HG03103 (cell line): ENCODE measurements at regions not wholly inside any gene's neighbourhood (a gene's known extent, or its start where the extent isn't known, plus 50 kb on each side); places are given as distances from the start of the nearest gene placed in this dataset.
"Not testable (repeated sequence)": the region's sequence is repeated elsewhere in the genome, so short reads cannot be mapped to it uniquely, and the experiment has no call there.

Experiments used
- ATAC-seq: cut with Tn5 transposase; IDR thresholded peaks from one replicate; pipeline ENCODE4 v1.9.1; 2021; ENCODE audit warnings: low read depth; ENCODE audit not compliant: unreplicated experiment

DNA sequence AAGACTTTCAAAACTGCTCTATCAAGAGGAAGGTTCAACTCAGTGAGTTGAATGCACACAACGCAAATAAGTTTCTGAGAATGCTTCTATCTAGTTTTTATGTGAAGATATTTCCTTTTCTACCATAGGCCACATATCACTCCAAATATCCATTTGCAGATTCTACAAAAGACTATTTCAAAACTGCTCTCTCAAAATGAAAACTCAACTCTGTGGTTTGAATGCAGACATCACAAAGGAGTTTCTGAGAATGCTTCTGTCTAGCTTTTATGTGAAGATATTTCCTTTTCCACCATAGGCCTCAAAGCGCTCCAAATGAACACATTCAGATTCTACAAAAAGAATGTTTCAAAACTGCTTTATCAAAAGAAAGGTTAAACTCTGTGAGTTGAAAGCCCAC, 1093.1 kb upstream of the DEFB115 start:
- not testable (repeated sequence) for ATAC-seq

DNA sequence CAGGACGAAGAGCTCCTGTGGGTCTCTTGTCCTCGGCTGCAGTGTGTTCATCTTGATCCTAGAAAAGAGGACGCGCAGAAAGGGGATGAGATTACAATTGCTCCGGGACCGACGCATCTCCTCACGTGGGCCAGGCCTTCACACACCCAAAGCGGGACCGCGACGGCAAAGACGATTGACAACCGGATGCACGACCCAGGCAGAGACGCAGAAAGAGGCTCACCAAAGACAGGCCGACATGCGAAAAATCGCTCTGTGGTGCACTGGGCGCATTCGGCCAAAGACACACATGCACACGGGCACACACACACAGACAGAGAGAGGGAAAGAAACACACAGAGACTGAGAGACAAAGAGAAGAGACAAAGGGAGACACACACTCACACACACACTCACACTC, 1089.9 kb upstream of the DEFB115 start:
- ATAC-seq, result no peak

DNA sequence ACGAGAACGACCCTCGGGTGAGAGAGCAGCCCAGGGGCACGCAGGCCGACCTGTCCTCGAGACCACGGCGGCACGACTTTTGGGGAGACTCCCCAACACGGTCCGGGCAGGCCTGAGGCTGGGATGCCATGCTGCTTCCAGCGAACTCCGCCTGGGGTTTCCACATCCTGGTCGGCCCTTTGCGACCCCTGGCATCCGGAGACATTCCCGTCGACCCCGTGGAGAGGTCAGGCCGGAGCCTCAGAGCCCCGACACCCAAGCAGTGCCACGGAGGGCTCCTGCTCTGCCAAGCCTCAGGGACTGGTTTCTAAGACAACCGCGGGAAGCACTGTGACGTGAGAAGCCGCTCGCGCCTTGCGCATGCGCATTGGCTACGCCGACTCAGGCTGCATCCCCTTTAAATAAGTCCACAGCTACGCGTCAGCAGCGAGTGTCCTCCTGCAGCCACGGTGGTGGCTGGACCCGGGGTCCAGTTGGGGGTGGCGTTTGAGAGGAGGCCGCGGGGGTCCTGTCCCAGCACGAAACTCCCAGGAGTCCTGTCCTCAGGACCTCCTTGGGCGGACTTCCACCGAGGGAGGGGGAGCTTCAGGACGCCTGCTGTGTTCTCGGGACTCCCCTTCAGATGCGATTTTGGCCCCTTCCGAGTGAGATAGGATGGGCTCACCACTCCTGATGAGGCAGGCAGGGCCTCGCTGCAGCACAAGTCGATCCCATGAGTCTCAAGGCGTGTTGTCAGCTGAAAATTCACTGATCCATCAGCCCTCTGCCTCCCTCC, 1089.3 kb upstream of the DEFB115 start:
- ATAC-seq, result no peak

DNA sequence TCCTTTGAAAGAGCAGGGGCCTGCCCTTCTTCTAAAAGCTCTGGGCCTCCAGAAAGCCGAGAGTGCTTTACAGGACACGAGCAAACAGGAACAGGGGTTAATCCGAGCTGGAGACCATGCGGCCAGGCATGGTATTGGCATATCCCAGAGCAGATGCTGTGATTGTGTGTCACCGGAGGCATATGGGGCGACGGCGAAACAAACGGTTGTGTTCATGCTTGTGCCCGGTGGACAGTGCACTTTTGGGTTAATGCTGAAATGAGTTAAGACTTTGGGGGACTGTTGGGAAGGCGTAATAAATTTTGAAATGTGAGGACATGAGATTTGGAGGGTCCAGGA, 1088.7 kb upstream of the DEFB115 start:
- ATAC-seq, result no peak

DNA sequence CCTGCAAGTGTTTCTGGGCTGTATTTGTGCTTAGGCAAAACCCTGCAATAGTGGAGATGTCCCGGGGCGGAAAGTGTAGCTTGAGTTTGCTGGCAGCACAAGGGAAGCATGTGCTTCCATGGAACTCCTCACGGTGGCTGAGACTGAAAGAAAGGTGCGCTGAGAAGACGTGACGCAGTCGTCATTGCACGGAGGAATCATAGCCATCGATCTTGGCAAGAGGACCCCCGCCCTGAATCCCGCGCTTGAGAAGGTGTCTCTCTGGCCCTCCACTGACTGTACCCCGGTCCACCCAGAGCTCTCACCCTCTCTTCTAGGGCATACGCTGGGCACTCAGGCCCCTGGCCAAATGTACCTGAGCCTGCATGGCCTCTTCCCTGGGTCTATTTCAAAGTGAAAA, 1081.8 kb upstream of the DEFB115 start:
- no peak for ATAC-seq

DNA sequence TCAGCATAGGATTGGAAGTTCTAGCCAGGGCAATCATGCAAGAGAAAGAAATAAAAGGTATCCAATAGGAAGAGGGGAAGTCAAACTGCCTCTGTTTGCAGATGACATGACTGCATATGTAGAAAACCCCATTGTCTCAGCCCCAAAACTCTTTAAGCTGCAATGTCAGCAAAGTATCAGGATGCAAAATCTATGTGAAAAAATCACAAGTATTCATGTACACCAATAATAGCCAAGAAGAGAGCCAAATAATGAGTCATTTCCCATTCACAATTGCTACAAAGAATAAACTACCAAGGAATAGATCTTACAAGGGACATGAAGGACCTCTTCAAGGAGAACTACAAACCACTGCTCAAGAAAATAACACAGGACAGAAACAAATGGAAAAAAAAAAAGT, 1074.3 kb upstream of the DEFB115 start:
- ATAC-seq, result not testable (repeated sequence)

DNA sequence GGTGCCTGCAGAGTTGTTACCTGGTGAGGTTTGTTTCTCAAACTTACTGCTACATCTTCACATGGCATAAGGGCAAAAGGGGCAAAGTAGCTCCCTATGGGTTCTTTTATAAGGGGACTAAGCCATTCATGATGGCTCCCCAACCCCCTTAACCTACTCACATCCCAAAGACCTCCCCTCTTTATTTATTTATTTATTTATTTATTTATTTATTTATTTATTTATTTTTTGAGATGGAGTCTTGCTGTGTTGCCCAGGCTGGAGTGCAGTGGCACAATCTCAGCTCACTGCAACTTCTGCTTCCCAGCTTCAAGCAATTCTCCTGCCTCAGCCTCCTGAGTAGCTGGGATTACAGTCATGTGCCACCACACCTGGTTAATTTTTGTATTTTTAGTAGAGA, 1065.7 kb upstream of the DEFB115 start:
- ATAC-seq, result not testable (repeated sequence)

DNA sequence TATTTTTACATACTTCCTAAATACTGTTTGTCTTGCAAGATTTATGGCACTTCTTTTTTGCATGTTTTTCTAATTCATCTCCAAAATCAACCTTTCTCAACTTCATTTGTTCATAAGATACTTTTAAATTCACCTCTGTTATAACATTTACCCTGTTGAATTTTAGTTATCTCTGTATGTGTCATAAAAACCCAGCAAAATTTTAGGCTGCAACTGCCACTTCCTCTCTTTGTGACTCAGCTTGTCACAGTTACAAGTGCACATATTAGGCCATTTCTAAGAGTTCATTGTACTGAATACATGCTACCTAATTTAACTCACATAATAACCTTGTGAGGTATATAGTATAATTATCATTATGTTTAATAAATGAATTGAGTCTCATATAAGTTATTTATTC, 1023.0 kb upstream of the DEFB115 start:
- ATAC-seq, result not testable (repeated sequence)

DNA sequence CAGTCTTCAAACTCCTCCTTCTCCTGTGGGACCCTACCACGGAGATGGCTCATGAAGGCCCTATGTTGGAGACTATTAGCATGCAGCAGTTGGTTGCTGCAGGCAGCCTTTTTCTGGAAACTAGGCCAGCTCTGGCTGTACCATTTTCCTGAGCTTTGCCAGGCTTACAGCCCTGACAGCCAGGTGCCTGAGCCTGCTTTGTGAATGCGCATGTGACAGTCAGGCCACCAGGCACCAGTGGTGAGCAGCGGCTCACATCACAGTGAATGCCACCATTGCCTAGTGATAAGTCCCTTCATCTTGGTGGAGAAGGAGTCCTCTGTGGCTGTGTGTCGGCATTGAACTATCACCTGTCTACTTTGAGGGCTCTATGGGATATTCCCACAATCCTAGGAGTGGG, 982.4 kb upstream of the DEFB115 start:
- ATAC-seq, result not testable (repeated sequence)

DNA sequence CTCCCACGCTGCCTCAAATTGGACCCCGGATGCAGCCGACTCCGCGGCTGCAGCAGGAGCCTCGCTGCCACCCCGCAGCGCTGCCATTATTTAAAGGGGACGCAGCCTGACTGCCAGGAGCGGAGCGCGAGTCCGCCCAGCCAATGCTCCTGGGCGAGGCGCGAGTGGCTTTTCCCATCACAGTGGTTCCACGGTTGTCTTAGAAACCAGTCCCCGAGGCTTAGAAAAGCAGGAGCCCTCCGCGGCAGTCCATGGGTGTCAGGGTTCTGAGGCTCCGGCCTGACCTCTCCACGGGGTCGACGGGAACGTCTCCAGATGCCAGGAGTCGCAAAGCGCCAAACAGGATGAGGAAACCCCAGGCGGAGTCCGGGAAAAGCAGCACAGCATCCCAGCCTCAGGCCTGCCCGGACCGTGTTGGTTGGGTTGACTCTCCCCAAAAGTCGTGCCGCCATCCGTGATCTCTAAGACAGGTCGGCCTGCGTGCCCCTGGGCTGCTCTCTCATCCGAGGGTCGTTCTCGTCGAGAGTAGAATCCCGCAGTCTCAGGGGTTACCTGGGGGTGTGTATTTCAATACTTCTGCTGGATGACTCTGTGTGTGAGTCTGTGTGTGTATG, 975.8 kb upstream of the DEFB115 start:
- no peak for ATAC-seq

DNA sequence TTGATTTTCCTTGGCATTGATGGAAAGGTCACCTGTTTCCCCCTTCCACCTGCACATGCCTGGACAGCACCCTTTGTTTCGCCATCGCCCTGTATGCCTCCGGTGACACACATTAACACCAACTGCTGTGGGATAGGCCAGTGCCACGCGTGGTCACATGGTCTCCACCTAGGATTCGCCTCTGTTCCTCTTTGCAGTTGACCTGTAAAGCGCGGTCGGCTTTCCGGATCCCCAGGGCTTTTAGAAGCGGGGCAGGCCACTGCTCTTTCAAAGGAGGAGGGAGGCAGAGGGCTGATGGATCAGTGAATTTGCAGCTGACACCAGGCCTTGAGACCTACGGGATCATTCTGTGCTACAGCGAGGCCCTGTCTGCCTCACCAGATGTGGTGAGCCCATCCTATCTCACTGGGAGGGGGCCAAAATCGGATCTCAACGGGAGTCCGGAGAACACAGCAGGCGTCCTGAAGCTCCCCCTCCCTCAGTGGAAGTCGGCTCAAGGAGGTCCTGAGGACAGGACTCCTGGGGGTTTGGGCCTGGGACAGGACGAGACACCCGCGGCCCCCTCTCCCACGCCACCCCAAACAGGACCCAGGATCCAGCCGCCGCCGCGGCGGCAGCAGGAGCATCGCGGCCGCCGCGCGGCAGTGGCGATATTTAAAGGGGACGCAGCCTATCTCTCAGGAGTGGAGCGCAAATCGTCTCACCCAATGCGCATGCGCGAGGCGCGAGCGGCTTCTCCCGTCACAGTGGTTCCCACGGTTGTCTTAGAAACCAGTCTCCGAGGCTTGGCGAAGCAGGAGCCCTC, 973.8 kb upstream of the DEFB115 start:
- ATAC-seq, result not testable (repeated sequence)

DNA sequence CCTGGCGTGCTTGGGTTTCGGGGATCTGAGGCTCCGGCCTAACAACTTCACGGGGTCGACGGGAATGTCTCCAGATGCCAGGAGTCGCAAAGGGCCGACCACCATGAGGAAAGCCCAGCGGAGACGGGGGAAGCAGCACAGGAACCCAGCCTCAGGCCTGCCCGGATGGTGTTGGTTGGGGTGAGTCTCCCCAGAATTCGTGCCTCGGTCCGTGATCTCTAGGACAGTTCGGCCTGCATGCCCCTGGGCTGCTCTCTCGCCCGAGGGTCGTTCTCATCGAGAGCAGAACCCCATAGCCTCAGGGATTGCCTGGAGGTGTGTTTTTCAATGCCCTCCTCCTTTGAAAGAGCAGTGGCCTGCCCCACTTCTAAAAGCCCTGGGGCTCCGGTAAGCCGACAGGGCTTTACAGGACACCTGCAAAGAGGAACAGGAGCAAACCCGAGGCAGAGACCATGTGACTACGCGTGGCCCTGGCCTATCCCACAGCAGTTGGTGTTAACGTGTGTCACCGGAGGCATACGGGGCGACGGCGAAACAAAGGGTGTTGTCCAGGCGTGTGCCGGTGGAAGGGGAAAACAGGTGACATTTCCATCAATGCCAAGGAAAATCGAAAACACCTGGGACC, 973.1 kb upstream of the DEFB115 start:
- no peak for ATAC-seq

DNA sequence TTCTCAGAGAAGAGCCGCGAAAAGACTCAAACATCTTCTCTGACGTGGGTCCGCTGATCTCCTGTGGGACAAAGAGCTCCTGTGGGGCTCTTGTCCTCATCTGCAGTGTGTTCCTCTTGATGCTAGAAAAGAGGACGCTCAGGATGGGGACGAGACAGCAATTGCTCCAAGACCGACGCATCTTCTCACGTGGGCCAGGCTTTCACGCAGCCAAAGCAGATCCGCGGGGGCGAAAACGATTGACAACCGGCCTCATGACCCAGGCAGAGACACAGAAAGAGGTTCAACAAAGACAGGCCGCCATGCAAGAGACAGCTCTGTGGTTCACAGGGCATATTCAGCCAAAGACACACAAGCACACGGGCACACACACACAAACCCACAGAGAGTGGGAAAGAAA, 971.8 kb upstream of the DEFB115 start:
- ATAC-seq, result no peak

DNA sequence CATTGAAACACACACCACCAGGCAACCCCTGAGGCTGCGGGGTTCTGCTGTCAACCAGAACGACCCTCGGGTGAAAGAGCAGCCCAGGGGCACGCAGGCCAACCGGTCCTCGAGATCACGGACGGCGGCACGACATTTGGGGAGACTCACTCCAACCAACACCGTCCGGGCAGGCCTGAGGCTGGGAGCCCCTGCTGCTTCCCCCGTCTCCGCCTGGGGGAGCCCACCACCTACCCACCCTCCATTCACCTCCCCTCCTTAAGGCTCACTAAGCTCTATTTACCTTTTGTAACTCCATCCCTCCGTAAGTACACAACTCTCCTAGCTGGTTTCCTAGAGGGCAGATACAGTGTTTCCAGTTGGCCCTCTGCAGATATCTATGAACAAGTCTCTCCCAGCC, 971.3 kb upstream of the DEFB115 start:
- ATAC-seq, result no peak

DNA sequence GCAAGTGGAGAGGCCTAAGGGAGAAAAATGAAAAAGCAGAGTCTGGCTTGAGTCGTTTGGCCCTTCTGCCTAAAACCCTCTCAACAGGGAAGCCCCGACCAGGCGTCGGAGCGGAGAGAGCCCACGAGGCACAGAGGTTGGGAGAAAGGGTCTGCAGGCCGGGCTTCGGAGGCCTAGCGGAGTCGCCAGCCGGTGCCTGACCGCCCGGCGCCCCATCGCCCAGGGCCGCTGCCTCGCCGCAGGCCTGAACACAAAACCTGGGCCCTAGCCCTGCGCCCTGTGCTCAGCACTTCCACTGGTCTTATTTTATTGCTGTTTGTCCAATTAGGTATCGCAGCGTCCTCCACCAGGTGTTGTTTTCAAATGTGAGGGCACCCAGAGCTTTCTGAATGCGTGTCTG, 970.0 kb upstream of the DEFB115 start:
- ATAC-seq, result not testable (repeated sequence)

DNA sequence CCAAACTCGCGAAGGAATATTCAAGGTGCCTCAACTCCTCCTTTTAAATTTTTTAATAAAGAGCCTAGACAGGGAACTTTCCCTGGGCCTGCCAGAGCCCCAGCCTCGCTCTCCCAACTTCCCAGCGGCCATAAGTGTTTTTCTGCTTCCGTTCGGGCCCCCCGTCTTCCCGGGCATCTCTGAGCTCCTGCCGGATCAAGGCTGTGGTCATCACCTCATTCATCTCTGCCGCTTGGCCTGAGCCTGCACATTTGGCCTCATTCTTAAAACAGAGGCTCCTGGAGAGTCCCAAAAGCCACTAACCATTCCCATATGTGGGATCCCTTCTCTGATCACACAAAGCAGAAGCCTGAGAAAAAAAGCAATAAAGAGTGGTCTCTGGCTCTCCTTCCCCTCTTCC, 969.1 kb upstream of the DEFB115 start:
- no peak for ATAC-seq

DNA sequence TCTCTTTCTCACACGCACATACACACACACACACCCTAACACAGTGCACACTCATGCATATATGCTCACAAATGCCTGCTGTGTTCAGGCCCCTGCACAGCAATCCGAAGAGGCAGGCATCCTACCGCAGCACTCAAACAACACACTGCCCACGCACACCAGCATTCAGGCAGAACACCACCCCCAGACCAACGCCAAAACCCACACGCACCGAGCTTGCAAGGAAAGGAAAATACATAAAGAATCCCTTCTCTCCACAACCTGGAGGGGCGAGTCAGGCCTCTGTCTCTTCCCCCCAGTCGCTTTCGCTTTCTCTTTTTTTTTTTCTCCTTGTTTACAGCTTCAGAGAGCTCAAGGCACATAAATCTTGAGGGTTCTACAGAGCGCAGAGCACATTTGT, 968.4 kb upstream of the DEFB115 start:
- not testable (repeated sequence) for ATAC-seq

DNA sequence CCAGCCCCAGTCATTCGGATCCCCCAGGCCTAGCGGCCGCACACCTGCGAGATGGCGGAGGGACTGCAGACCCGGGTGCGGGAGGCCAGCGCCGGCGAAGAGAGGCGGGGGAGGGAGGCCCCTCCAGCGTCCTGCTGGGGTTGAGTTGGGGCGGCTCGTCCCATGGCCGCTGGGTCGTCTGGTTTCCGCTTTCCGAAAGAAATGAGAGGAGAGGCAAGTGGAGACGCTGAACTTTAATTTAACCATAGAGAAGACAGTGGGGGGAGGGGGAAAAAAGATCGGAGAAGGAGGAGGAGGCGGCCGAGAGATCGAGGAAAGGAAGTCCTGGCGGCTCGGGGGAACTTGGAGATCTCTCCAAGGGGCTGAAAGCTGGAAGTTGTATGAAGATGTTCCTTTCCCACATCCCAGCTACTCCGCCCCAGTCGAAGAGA, 967.7 kb upstream of the DEFB115 start:
- ATAC-seq, result not testable (repeated sequence)

DNA sequence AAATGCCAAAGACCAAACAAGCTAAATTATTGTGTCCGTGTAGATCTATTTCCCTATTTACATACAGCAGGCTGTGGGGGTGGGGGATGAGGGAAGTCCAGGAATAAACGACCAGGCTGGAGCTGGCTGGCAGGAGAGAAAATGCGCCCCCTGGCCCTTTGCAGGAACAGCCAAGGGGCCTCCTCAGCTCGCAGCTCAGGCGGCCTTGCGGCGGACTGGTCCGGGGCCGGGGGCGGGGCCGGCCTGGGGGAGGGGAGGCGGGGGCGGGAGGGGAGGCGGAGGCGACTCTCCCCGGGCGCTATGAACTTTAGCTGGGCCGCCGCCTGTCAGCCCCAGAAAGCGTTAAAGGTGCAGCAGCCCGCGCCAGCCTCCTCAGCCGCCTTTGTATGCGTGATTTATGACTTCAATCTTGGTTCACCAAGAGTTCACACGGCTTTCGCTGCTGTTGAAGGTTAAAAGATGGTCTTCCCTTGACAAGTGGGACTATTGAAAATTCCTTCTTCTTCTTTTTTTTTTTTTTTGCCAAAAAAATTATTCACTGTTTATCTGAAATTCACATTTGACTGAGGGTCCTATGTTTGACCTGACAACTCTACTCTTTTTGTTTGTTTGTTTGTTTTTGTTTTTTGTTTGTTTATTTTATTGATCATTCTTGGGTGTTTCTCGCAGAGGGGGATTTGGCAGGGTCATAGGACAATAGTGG, 967.0 kb upstream of the DEFB115 start:
- peak; percentile 53 for ATAC-seq

DNA sequence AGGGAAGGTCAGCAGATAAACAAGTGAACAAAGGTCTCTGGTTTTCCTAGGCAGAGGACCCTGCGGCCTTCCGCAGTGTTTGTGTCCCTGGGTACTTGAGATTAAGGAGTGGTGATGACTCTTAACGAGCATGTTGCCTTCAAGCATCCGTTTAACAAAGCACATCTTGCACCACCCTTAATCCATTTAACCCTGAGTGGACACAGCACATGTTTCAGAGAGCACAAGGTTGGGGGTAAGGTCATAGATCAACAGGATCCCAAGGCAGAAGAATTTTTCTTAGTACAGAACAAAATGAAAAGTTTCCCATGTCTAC, 966.4 kb upstream of the DEFB115 start:
- ATAC-seq, result not testable (repeated sequence)

DNA sequence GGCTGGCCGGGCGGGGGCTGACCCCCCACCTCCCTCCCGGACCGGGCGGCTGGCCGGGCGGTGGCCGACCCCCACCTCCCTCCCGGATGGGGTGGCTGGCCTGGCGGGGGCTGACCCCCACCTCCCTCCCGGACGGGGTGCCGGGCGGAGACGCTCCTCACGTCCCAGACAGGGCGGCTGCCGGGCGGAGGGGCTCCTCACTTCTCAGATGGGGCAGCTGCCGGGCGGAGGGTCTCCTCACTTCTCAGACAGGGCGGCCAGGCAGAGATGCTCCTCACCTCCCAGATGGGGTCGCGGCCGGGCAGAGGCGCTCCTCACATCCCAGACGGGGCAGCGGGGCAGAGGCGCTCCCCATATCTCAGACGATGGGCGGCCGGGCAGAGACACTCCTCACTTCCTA, 965.8 kb upstream of the DEFB115 start:
- ATAC-seq, result not testable (repeated sequence)
